Neural progenitor cell (in vitro differentiated cells): ENCODE measurements at regions not wholly inside any gene's neighbourhood (a gene's known extent, or its start where the extent isn't known, plus 50 kb on each side); places are given as distances from the start of the nearest gene placed in this dataset.

Experiments
- DNase-seq: peaks from one replicate; pipeline ENCODE4 v3.0.0-alpha.2; 2016; ENCODE audit warnings: low spot score
- H2AFZ ChIP-seq: fragments of 200-600 bp; sonication (generic); replicated peaks from 2 replicates; pipeline ENCODE4 v1.6.1; 2016; ENCODE audit warnings: antibody characterized with exemption
- H3F3A ChIP-seq: fragments of 200-600 bp; sonication (generic); 2 replicates; pipeline ENCODE4 v1.6.1; 2016; ENCODE audit warnings: antibody characterized with exemption, low read depth
- H3K27ac ChIP-seq: fragments of 200-600 bp; sonication (generic); 2 replicates; pipeline ENCODE4 v1.5.1; 2016; ENCODE audit warnings: mild to moderate bottlenecking
- H3K27me3 ChIP-seq: fragments of 200-600 bp; sonication (generic); 2 replicates; pipeline ENCODE4 v1.6.1; 2016; ENCODE audit warnings: mild to moderate bottlenecking, moderate library complexity
- H3K36me3 ChIP-seq: fragments of 200-600 bp; sonication (generic); 2 replicates; pipeline ENCODE4 v1.5.1; 2016
- H3K4me1 ChIP-seq: fragments of 200-600 bp; sonication (generic); 2 replicates; pipeline ENCODE4 v1.6.1; 2016; ENCODE audit warnings: mixed run types
- H3K4me2 ChIP-seq: fragments of 200-600 bp; sonication (generic); 2 replicates; pipeline ENCODE4 v1.6.1; 2016
- H3K4me3 ChIP-seq: fragments of 200-600 bp; sonication (generic); 2 replicates; pipeline ENCODE4 v1.5.1; 2016
- H3K79me2 ChIP-seq: fragments of 200-600 bp; sonication (generic); 2 replicates; pipeline ENCODE4 v1.6.1; 2016; ENCODE audit warnings: low read depth
- H3K9ac ChIP-seq: fragments of 200-600 bp; sonication (generic); 2 replicates; pipeline ENCODE4 v1.6.1; 2016
- H3K9me3 ChIP-seq: fragments of 200-600 bp; sonication (generic); 2 replicates; pipeline ENCODE4 v1.5.1; 2016; ENCODE audit warnings: low read depth
- H4K20me1 ChIP-seq: fragments of 200-600 bp; sonication (generic); 2 replicates; pipeline ENCODE4 v1.6.1; 2016; ENCODE audit warnings: low read depth
- H3K27ac Mint-ChIP-seq: 3 replicates; pipeline ENCODE4 v1.8.0; 2021; ENCODE audit warnings: mixed read lengths
- H3K27me3 Mint-ChIP-seq: 2 replicates; pipeline ENCODE4 v1.8.0; 2022; ENCODE audit warnings: low read depth, mild to moderate bottlenecking, inconsistent platforms, moderate library complexity, mixed read lengths; ENCODE audit not compliant: insufficient read depth
- H3K36me3 Mint-ChIP-seq: 3 replicates; pipeline ENCODE4 v1.8.0; 2021; ENCODE audit warnings: mixed read lengths
- H3K4me1 Mint-ChIP-seq: 3 replicates; pipeline ENCODE4 v1.8.0; 2021; ENCODE audit warnings: mixed read lengths
- H3K4me3 Mint-ChIP-seq: 3 replicates; pipeline ENCODE4 v1.8.0; 2021; ENCODE audit warnings: mild to moderate bottlenecking, moderate library complexity, mixed read lengths
- H3K9me3 Mint-ChIP-seq: 3 replicates; pipeline ENCODE4 v1.8.0; 2020; ENCODE audit warnings: mixed read lengths
- EZH2 ChIP-seq: fragments of 200-600 bp; sonication (generic); IDR thresholded peaks from 2 replicates; pipeline ENCODE4 v1.6.1; 2017; ENCODE audit warnings: antibody characterized with exemption, mild to moderate bottlenecking, moderate library complexity
- EZH2phosphoT487 ChIP-seq: fragments of 200-600 bp; sonication (generic); IDR thresholded peaks from 2 replicates; pipeline ENCODE4 v1.6.1; 2017; ENCODE audit warnings: antibody characterized with exemption
- TF ChIP-seq, protein P1 (sequence below): fragments of 200-600 bp; sonication (generic); IDR thresholded peaks from 2 replicates; pipeline ENCODE4 v1.5.1; 2017; ENCODE audit warnings: antibody characterized with exemption, mild to moderate bottlenecking

GRCh38 chr6:40909811-40910210, 129.2 kb downstream of the UNC5CL start:
- Histone ChIP-seq H3K9ac (no peak overlapping the region), H3K4me2 (no peak overlapping the region), H3K36me3 (no peaks in the 10 kb centered on the region), H3K27me3 (no peaks in the 10 kb centered on the region), H3F3A (no peaks in the 10 kb centered on the region), H3K4me1 (no peaks in the 10 kb centered on the region), H3K9me3 (no peaks in the 10 kb centered on the region), H2AFZ (no peak overlapping the region), H3K4me3 (no peak overlapping the region), H3K79me2 (no peaks in the 10 kb centered on the region), H3K27ac (no peak overlapping the region), H4K20me1 (no peaks in the 10 kb centered on the region)
- peaks cover 3% of the 10 kb centered on the region for H3K4me1 Mint-ChIP-seq
- no peak overlapping the region for H3K27ac Mint-ChIP-seq
- peaks cover 2% of the 10 kb centered on the region for H3K36me3 Mint-ChIP-seq
- TF ChIP-seq, protein P1, sequence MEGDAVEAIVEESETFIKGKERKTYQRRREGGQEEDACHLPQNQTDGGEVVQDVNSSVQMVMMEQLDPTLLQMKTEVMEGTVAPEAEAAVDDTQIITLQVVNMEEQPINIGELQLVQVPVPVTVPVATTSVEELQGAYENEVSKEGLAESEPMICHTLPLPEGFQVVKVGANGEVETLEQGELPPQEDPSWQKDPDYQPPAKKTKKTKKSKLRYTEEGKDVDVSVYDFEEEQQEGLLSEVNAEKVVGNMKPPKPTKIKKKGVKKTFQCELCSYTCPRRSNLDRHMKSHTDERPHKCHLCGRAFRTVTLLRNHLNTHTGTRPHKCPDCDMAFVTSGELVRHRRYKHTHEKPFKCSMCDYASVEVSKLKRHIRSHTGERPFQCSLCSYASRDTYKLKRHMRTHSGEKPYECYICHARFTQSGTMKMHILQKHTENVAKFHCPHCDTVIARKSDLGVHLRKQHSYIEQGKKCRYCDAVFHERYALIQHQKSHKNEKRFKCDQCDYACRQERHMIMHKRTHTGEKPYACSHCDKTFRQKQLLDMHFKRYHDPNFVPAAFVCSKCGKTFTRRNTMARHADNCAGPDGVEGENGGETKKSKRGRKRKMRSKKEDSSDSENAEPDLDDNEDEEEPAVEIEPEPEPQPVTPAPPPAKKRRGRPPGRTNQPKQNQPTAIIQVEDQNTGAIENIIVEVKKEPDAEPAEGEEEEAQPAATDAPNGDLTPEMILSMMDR: no peak
- no peak for TF ChIP-seq EZH2
- no peak for TF ChIP-seq EZH2phosphoT487
- H3K4me3 Mint-ChIP-seq: no peak overlapping the region
- H3K9me3 Mint-ChIP-seq: no peaks in the 10 kb centered on the region
- DNase-seq: no peak
- H3K27me3 Mint-ChIP-seq: peaks cover 2% of the 10 kb centered on the region

GRCh38 chr6:40907198-40907701, 131.8 kb downstream of the UNC5CL start:
- Mint-ChIP-seq H3K36me3 (peaks cover 2% of the 10 kb centered on the region), H3K9me3 (no peaks in the 10 kb centered on the region), H3K4me1 (peaks cover 3% of the 10 kb centered on the region), H3K27me3 (peaks cover 2% of the 10 kb centered on the region), H3K4me3 (no peak overlapping the region), H3K27ac (no peak overlapping the region)
- H2AFZ ChIP-seq: no peak overlapping the region
- no peaks in the 10 kb centered on the region for H3K27me3 ChIP-seq
- H3K27ac ChIP-seq: no peak overlapping the region
- H3K36me3 ChIP-seq: no peaks in the 10 kb centered on the region
- H3K9me3 ChIP-seq: no peaks in the 10 kb centered on the region
- no peak overlapping the region for H3K4me3 ChIP-seq
- H3K4me1 ChIP-seq: no peaks in the 10 kb centered on the region
- H3F3A ChIP-seq: no peaks in the 10 kb centered on the region
- no peak overlapping the region for H3K9ac ChIP-seq
- no peaks in the 10 kb centered on the region for H4K20me1 ChIP-seq
- TF ChIP-seq EZH2phosphoT487 (no peak), EZH2 (no peak)
- TF ChIP-seq, protein P1: no peak
- H3K79me2 ChIP-seq: no peaks in the 10 kb centered on the region
- H3K4me2 ChIP-seq: no peak overlapping the region
- no peak for DNase-seq

DNA sequence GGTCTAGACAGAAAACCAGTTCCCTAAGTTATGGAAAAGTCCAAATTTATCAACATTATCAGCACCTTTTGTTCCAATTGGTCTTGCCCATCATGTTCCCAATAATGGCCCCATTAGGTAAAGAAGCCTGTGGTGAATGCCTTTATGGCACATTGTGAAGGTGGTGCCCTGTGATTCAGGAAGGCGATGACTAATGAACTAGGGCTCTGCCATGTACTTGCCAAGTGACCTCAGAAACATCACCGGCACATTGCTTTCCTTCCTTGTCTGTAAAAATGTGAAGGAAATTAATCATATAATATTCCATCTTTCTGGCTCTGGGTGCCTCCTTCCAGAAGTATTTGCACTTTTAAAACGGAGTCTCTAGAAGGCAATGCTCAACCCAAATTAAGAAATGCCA, 132.3 kb downstream of the UNC5CL start:
- Histone ChIP-seq H3K4me2 (no peak overlapping the region), H3K27me3 (no peaks in the 10 kb centered on the region), H3K4me3 (no peak overlapping the region), H3K79me2 (no peaks in the 10 kb centered on the region), H3K27ac (no peak overlapping the region), H3K4me1 (no peaks in the 10 kb centered on the region), H2AFZ (no peak overlapping the region), H3K9ac (no peak overlapping the region), H4K20me1 (no peaks in the 10 kb centered on the region), H3K36me3 (no peaks in the 10 kb centered on the region), H3F3A (no peaks in the 10 kb centered on the region), H3K9me3 (no peaks in the 10 kb centered on the region)
- Mint-ChIP-seq H3K4me3 (no peak overlapping the region), H3K9me3 (no peaks in the 10 kb centered on the region), H3K36me3 (peaks cover 2% of the 10 kb centered on the region), H3K4me1 (peaks cover 3% of the 10 kb centered on the region), H3K27ac (no peak overlapping the region), H3K27me3 (peaks cover 2% of the 10 kb centered on the region)
- no peak for DNase-seq
- TF ChIP-seq, protein P1: no peak
- no peak for TF ChIP-seq EZH2phosphoT487
- TF ChIP-seq EZH2: no peak
